SK-MEL-5 (cell line): ENCODE measurements at regions not wholly inside any gene's neighbourhood (a gene's known extent, or its start where the extent isn't known, plus 50 kb on each side); places are given as distances from the start of the nearest gene placed in this dataset.
A peak's percentile ranks its signal among the peaks of the same experiment; 100 is the strongest.
"Not testable (repeated sequence)": the region's sequence is repeated elsewhere in the genome, so short reads cannot be mapped to it uniquely, and the experiment has no call there.

Experiments used
- DNase-seq: peaks from one replicate; pipeline ENCODE4 v3.0.0-alpha.2; 2016; ENCODE audit warnings: low read depth, low spot score
- in situ Hi-C: cut with HindIII; loops from 2 replicates; pipeline ENCODE4 v1.10.0; 2016; ENCODE audit warnings: low sequenced_read_pairs, high pct_unique_total_duplicates, low pct_unique_long_range_greater_than_20kb

DNA sequence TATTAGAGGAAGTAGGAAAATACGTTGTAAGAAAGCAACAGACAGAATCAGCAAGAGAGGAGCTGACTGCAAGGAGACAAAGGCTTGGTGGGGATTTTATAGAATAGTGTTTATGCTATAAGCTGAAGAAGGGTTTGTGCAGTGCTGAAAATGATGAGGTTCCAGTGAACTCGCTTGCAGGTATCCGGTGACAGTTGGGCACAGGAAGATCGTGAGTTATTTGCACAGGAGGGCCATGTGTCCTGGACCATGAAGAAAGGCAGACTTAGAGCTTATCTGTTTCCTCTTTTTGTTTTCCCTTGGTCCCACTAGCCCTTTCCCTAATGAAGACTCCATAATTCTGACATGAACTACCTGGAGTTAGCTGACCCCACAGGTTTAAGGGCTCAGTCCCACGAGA, 61.4 kb downstream of the NXNL2 start:
- in situ Hi-C loops: no loop called here
- DNase-seq: no peak

DNA sequence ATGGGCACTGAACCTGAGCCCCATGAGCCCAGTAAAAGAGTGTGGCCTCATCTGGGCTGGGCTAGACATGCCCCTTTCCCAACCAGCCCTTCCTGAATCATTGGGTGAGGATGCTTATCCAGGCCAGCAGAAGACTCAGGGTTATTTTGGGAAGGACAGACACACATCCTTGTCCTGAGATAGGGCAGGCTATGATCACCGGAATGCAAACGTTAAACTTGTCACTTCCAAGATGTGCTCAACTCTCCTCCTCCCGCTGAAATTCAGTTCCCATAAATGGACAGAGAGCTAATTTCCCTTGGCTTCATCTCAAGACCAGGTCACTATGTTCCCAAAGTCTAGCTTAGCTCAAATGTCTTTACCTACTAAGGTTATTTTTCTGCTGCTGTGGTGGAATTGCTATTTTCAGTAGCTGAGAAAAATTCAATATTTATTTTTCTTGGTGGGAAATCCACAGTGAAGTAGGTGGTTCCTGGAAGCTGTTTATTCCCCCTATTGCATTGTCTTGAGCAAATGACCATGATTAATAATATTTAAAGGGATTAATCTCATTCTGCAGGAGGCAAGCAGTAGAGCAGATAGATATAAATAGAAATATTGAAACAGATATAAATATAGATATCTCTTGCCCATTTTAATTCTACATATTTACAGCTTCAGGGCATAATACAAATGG, 70.0 kb downstream of the NXNL2 start:
- in situ Hi-C loops: no loop called here
- DNase-seq: no peak

DNA sequence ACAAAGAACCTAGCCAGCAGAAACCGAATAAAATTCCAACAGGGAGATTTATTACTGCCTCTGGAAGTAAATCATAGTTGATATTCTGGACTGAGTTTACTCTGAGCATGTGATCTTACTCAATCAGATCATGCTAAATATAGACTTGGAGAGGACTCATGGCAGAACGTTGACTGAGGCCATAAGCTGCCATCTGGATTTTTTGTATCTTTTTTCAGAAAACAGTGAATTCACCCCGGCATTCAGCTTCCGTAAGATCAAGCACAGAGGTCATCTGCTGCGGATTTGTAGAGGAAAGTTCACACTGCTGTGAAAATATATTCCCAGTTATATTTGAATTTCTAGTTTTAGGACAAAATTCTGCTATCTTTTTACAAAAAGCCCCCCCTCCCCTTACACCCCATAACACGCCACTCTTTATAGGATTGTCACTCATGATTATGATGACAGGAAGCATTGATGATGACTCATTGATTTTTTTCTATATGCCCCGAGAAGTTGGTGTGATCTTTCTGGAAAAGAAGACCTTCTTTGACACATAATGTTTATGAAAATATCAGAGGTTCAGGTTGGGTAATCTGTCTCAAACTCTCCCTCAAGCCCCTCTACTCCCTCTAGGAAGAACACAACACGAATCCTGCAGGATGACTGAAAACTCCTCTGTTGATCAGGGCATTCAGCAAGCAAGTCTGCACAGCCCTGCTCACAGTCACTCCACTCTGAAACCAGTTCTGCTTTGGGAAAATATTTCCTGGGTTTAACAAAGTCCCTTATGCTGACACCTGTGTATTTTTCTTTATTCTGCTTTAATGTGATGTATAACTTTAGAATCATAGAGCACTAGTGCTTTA, 70.8 kb downstream of the NXNL2 start:
- no peak for DNase-seq
- in situ Hi-C loops: no loop called here

DNA sequence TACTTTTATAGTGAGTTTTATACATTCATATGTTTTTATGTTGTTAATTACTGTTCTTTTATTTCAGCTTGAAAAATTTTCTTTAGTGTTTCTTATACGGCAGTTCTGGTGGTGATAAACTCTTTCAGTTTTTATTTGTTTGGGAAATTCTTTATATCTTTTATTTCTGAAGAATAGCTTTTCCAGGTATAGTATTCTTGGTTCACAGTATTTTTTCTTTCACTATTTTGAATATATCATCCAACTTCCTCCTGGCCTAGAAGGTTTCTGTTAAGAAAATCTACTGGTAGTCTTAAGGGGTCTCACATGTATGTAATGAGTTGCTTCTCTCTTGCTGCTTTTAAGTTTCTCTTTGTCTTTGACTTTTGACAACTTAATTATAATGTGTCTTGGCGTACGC, 79.4 kb downstream of the NXNL2 start:
- in situ Hi-C loops: no loop called here
- no peak for DNase-seq

DNA sequence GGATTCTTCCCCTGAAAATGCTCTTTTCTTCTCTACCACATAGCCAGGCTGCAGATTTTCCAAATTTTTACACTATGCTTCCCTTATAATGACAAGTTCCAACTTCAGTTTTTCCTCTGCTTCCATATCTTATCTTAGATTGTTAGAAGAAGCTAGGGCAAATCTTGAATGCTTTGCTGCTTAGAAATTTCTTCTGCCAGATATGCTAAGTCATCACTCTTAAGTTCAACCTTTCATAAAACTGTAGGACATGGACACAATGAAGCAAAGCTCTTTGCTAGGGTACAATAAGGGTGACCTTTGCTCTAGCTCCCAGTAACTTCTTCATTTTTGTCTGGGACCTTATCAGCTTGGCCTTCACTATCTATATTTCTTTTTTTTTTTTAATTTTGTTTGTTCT, 88.7 kb downstream of the NXNL2 start:
- no peak for DNase-seq
- in situ Hi-C loops: no loop called here

DNA sequence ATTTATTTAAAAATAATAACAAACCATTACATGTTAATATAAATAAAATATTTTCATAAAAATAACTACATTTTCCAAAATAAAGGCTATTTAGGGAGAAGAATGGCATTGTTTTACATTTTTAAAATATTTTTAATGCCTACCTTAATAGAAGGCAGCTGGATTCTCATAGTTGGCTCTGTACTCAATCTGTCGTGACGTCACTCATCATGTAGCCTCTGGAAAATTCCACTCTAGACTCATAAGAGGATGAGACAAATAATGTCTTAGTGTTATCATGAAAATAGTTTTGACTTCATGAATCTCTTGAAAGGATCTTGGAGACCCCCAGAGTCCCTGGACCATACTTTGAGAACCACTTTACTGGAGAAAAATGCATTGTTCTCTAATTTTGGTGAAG, 93.1 kb downstream of the NXNL2 start:
- no peak for DNase-seq
- in situ Hi-C loops: no loop called here

DNA sequence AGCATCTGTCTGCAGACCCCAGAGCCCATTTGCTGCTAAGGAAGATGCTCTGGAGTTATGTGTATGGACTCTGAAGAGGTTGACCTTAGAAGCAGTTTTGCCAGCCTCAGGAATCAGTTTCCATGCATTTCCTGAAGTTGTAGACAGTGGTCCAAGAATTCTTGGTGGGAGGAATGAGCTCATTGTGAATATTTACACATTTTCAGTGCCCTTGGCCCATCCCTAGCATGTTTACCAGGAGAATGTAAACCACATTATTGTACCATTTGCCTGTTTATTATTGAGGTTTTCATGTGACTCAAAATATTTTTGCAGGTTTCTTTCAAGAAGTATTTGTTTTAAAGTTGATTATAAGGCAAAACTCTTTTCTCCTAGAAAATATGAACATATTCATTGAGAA, 93.8 kb downstream of the NXNL2 start:
- in situ Hi-C loops: no loop called here
- DNase-seq: no peak

DNA sequence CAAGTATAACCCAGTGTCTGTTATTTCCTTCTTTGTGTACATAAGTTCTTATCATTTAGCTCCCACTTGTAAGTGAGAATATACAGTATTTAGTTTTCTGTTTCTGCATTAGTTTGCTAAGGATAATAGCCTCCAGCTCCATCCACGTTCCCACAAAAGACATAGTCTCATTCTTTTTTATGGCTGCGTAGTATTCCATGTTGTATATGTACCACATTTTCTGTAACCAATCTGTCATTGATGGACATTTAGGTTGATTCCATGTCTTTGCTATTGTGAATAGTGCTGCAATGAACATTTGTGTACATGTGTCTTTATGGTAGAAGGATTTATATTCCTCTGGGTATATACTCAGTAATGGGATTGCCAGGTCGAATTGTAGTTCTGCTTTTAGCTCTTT, 95.6 kb downstream of the NXNL2 start:
- in situ Hi-C loops, DNase-seq: not testable (repeated sequence)

DNA sequence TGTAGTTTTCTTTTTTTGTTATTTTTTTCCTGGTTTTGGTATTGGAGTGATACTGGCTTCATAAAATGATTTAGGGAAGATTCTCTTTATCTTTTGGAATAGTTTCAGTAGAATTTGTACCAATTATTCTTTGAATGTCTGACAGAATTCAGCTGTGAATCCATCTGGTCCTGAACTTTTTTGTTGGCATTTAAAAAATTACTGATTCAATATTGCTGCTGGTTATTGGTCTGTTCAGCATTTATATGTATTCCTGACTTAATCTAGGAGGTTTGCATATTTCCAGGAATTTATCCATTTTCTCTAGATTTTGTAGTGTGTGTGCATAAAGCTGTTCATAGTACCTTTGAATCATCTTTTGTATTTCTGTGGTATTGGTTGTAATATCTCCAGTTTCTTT, 100.2 kb downstream of the NXNL2 start:
- in situ Hi-C loops: no loop called here
- no peak for DNase-seq

DNA sequence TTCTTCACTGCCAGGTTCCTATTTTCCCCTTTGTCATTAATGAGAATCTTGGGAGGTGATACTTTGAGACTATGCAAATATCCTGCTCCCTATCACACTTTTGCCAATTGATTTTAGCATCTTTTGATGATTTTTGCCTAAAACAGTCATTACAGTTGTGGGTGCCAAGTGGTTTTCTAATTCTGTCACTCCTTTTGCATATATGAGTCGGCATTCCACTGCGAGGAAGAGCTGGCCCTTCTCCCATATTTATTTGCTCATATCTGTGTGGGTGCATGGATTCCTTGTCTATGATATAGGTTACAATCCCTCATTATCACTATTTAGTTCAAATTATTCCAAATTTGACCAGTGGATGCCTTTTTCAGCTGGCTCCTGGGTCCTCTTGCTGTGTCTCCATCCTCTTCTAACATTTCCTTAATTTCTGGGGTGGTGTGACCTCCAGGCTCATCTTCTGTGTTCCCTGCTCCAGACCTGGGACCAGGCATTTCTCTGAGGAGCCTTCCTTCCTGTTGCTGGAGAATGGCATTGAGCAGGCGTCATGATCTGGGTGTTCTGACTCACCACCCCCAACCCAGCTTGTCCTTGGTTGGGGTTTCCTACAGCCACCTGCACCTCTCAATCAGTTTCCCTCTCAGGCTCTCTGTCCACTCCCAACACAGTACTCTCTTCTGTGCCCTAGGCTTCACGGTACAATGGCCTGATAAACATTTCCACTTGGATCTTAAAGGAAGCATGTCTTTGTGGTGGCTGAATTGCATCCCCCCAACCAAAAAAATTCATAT, 106.7 kb downstream of the NXNL2 start:
- in situ Hi-C loops: no loop called here
- no peak for DNase-seq

DNA sequence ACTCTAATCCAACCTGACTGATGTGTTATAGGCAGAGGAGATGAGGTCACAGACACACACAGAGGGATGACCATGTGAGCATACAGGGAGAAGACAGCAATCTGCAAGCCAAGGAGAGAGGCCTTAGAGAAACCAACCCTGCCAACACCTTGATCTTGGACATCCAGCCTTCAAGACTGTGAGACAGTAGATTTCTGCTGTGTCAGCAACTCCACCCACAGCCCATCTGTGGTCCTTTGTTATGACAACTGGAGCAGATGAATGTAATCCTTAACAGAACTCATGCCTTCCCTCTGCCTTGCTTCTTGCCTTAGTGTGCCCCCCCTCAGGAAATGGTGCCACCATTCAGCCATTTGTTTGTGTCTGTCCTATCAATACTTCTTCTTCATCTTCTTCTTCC, 107.4 kb downstream of the NXNL2 start:
- in situ Hi-C loops: no loop called here

DNA sequence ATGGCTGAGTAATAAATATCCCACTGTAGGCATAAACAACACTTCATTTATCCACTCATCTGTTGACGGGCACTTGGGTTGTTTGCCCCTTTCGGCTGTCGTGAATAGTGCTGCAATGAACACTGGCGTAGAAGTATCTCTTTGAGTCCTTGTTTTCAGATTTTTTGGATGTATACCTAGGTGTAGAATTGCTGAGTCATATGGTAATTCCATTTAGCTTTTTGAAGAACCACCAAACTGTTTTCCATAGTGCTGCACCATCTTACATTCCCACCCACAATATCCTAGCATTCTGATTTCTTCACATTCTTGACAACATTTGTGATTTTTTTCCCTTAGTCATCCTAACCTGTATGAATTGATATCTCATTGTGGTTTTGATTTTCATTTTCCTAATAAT, 109.0 kb downstream of the NXNL2 start:
- no peak for DNase-seq
- in situ Hi-C loops: no loop called here

More for the DNA sequence above, 107.4 kb downstream of the NXNL2 start:
- DNase-seq: no peak

DNA sequence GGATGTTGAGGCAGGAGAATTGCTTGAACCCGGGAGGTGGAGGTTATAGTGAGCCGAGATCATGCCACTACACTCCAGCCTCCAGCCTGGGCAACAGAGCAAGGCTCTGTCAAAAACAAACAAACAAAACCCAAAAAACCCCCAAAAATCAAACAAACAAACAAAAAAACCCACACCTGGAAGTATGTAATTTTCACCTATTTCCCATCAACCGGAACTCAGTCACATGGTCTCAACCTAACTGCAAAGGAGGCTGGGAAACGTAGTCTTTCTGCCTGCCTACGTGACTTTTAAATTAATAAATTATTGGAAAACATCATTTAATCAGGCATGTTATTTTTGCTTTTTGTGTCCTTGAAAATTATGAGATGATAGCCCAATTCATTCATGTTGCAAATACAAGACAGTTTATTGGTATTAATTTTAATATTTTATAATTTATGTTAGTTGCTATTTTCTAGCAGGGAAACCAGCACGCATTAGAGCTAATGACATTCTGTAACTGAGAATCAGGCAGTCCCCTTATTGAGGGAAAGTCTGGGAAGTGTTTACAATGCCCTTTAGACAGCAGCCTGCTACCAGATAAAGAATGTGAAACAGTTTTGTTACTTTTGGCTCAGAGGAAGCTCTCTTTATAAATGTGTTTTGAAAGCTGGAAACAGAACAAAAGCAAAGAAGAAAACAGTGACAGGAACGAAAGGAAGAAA, 110.3 kb downstream of the NXNL2 start:
- in situ Hi-C loops: no loop called here
- DNase-seq: no peak

DNA sequence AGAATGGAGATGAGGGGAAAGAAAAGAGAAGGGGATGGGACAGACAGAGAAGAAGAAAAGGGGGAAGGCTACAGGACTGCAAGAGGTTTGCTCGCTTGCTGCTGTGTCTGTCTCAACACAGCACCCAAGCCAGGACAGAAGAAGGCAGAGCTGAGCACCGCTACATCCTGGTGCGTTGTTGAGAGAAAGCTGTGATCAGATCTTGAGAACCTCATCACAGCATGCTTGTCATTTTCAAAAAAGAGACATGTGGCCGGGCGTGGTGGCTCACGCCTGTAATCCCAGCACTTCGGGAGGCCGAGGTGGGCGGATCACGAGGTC, 110.9 kb downstream of the NXNL2 start:
- in situ Hi-C loops: no loop called here

DNA sequence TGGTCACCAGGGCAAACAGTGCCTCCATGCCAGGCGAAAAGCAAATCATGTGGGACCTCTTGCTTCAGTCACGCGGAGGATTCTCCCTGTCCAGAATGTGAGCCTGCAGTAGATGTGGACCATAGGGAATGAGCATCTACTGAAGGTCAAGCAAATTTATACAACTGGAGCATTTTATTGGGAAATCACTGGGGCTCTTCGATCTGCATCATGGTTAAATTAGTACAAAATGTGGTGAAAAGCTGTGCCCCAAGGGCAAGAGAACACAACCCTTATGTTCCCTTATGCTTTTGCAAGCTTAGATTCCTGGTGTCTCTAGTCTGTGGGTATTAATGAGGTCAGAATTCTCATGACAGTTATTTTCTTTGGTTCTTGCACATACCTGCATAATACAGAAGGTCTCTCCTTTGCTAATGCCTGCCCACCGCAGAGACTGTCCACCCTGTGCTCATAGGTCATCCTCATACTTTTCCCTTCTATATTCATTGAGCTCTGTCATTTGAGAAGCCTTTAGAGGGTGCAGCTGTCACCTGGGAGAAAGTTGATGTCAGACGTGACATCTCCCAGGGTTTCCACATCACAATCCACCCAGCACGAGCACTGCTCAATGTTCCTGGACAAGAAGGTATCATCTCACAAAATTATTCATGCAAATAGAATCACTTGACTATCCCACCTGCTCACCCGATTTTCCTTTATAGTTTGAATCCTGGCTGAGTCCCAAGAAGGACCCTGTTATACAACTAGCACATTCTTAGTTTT, 111.7 kb downstream of the NXNL2 start:
- in situ Hi-C loops: no loop called here
- DNase-seq: no peak

More for the DNA sequence above, 110.9 kb downstream of the NXNL2 start:
- no peak for DNase-seq

DNA sequence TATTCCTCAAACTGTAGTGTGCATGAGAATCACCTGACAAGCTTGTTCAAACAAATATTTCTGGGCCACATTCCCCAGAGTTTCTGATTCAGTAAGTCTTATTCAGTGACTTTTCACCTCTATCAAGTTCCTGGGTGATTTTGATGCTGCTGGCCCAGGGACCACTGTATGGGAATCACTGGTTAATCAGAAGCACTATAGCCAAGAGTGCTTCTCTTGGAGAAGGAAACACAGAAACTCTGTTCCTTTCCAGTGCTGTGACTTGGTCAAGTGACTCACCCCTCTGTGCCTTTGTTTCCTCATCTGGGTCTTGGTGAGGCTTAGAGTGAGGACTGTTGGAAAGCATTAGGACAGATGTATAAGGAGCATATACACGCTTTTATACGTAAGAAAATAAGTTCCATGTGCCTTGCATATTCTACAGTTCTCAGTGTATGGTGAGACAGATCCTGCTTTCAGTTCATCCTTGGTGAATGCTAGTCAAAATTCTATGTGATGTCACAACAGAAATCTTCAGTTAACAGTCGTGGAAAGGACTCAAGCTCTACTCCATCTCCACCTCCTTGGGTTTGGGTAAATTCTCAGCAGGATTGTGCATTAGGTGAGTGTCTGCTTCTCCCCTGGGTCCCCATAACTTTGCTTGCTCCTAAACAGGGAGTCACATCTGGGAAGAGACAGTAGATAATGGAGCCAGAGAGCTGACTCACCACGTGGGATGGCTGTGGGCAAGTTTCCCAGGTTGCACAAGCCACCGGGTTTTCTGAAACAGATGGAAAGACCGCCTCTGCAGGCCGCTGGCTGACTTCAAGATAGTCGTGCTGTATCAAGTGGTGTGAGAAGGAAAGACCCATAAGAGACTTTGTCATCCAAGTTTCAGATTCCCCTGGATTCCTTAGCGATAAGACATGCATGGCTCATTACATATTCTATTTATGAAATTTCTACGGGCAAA, 117.0 kb downstream of the NXNL2 start:
- peak; percentile 50 for DNase-seq
- in situ Hi-C loops: no loop called here
